SJSA1 (cell line): ENCODE measurements at regions not wholly inside any gene's neighbourhood (a gene's known extent, or its start where the extent isn't known, plus 50 kb on each side); places are given as distances from the start of the nearest gene placed in this dataset.

Source experiments
- DNase-seq, 2 experiments: peaks; one replicate each; pipeline ENCODE4 v3.0.0-alpha.2; 2015 to 2020; ENCODE audit warnings: low spot score in 2 of 2, low read depth in 1 of 2
- H3K27ac ChIP-seq: fragments of 250-450 bp; sonication (Bioruptor Pico); 2 replicates; pipeline ENCODE4 v1.5.1; 2020; ENCODE audit warnings: mild to moderate bottlenecking, moderate library complexity
- H3K27me3 ChIP-seq: fragments of 250-450 bp; sonication (Bioruptor Pico); replicated peaks from 2 replicates; pipeline ENCODE4 v1.5.1; 2020; ENCODE audit warnings: mild to moderate bottlenecking, moderate library complexity
- H3K36me3 ChIP-seq: fragments of 250-450 bp; sonication (Bioruptor Pico); 2 replicates; pipeline ENCODE4 v1.5.1; 2020; ENCODE audit warnings: mild to moderate bottlenecking
- H3K4me1 ChIP-seq: fragments of 250-450 bp; sonication (Bioruptor Pico); replicated peaks from 2 replicates; pipeline ENCODE4 v1.6.1; 2021; ENCODE audit warnings: mild to moderate bottlenecking
- H3K4me3 ChIP-seq: fragments of 250-450 bp; sonication (Bioruptor Pico); 2 replicates; pipeline ENCODE4 v1.5.1; 2020; ENCODE audit warnings: mild to moderate bottlenecking
- H3K9me3 ChIP-seq: fragments of 250-450 bp; sonication (Bioruptor Pico); replicated peaks from 2 replicates; pipeline ENCODE4 v1.5.1; 2020; ENCODE audit warnings: mild to moderate bottlenecking

DNA sequence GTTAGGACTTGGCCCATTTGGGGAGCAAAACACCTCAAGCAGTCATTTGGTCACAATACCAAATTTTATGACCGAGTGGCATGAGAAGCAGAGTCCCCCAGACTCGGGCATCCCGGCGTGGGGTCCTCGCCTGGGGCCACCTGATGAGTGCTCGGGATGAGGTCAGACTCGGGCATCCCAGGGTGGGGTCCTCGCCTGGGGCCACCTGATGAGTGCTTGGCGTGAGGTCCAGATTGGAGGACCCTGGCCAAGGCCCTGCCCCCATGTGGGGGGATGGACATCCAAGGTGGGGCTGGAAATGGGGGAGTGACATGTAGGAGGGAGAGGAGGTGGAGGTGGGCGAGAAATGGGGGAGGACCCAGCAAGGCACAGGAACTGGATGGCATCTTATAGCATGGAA, 56.1 kb upstream of the CST7 start:
- no peaks in the 10 kb centered on the region for H3K4me1 ChIP-seq
- H3K4me3 ChIP-seq: no peak overlapping the region
- DNase-seq: no peak
- H3K27me3 ChIP-seq: no peaks in the 10 kb centered on the region
- H3K27ac ChIP-seq: no peak overlapping the region
- no peaks in the 10 kb centered on the region for H3K36me3 ChIP-seq
- no peaks in the 10 kb centered on the region for H3K9me3 ChIP-seq

- Histone ChIP-seq H3K4me1 (no peaks in the 10 kb centered on the region), H3K27me3 (no peaks in the 10 kb centered on the region), H3K27ac (no peak overlapping the region), H3K9me3 (no peaks in the 10 kb centered on the region), H3K4me3 (no peak overlapping the region), H3K36me3 (no peaks in the 10 kb centered on the region)
- DNase-seq: no peak
Measured at GRCh38 chr20:24894488-24894887, 54.6 kb upstream of the CST7 start.

- Histone ChIP-seq H3K36me3 (no peaks in the 10 kb centered on the region), H3K27ac (no peak overlapping the region), H3K4me1 (no peaks in the 10 kb centered on the region), H3K4me3 (no peak overlapping the region), H3K27me3 (no peaks in the 10 kb centered on the region), H3K9me3 (no peaks in the 10 kb centered on the region)
- DNase-seq: no peak
Measured at GRCh38 chr20:24894967-24895366, 54.1 kb upstream of the CST7 start.

GRCh38 chr20:24895431-24895830, 53.6 kb upstream of the CST7 start:
- DNase-seq: no peak
- Histone ChIP-seq H3K4me1 (no peaks in the 10 kb centered on the region), H3K27me3 (no peaks in the 10 kb centered on the region), H3K27ac (no peak overlapping the region), H3K36me3 (no peaks in the 10 kb centered on the region), H3K9me3 (no peaks in the 10 kb centered on the region), H3K4me3 (no peak overlapping the region)

DNA sequence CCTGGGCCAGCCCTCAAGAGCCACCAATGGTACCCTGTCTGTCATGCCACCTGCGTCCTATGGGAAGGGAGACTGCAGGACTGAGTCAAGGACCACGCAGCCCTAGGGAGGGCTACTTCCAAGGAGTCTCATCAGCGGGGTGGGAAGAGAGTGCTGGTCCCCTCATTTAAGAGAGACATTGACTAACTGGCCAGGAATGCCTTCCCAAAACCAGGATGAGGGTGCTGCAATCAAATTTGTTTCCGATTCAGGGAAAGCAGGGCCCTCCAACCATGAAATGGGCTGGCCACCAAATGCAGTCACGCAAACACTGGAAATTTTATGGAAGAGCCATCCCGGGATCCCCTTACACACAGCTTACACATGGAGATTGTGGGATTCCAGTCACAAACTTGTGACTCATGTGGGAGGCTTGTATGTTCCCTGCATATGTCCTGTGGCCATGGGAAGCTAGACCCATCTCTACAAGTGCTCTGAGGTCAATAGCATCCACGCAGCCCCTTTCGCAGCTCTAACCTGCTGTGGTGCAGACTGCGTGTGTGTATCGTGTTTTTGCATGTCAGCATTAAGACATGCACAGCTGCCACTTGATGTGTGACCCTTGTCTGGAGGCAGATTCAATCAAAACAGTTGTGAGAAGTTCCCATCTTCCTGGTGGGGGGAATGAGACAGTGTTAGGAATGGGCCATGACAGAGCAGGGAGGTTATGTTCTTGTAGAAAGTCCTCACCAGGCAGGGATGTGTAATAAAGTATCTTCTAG, 53.0 kb upstream of the CST7 start:
- H3K9me3 ChIP-seq: no peaks in the 10 kb centered on the region
- no peak overlapping the region for H3K27ac ChIP-seq
- H3K36me3 ChIP-seq: no peaks in the 10 kb centered on the region
- no peak for DNase-seq
- no peaks in the 10 kb centered on the region for H3K4me1 ChIP-seq
- no peaks in the 10 kb centered on the region for H3K27me3 ChIP-seq
- H3K4me3 ChIP-seq: no peak overlapping the region

- H3K4me3 ChIP-seq: no peak overlapping the region
Measured at GRCh38 chr20:24896984-24897383, 52.1 kb upstream of the CST7 start.

DNA sequence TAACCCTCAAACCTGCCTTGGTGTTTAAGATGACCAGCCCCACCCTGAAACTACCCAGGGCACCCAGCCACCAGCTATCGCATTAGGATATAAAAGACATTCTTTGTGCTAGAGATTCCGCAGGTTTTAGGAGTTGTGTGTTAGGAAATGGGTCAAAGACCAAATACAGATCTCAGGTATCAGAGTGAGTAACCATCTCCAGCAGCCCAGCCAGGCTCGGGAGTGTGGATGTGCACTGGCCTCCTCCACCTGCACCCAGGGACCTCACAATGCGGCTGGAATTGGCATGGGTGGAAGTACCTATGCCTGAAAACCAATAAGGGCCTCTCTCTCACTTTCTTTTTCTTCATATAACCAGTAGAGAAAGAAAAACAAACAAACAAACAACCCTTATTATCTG, 51.1 kb upstream of the CST7 start:
- Histone ChIP-seq H3K27me3 (no peaks in the 10 kb centered on the region), H3K27ac (no peak overlapping the region), H3K4me1 (no peaks in the 10 kb centered on the region), H3K4me3 (no peak overlapping the region), H3K9me3 (no peaks in the 10 kb centered on the region), H3K36me3 (no peaks in the 10 kb centered on the region)
- DNase-seq: no peak

More at GRCh38 chr20:24896984-24897383, 52.1 kb upstream of the CST7 start:
- DNase-seq: no peak
- H3K27ac ChIP-seq: no peak overlapping the region
- H3K36me3 ChIP-seq: no peaks in the 10 kb centered on the region
- H3K9me3 ChIP-seq: no peaks in the 10 kb centered on the region
- H3K4me1 ChIP-seq: no peaks in the 10 kb centered on the region
- no peaks in the 10 kb centered on the region for H3K27me3 ChIP-seq

- no peak overlapping the region for H3K27ac ChIP-seq
- H3K9me3 ChIP-seq: no peaks in the 10 kb centered on the region
- H3K4me3 ChIP-seq: no peak overlapping the region
- H3K4me1 ChIP-seq: no peaks in the 10 kb centered on the region
- no peaks in the 10 kb centered on the region for H3K36me3 ChIP-seq
- DNase-seq: no peak
- H3K27me3 ChIP-seq: no peaks in the 10 kb centered on the region
Measured at GRCh38 chr20:24899153-24899552, 49.9 kb upstream of the CST7 start.
